ENCODE measurements at regions not wholly inside any gene's neighbourhood (a gene's known extent, or its start where the extent isn't known, plus 50 kb on each side); places are given as distances from the start of the nearest gene placed in this dataset.

GRCh38 chr3:152595975-152596821 is 238.7 kb upstream of the P2RY1 start (continued):
- TF ChIP-seq RERE (CRISPR knock-in tag; IDR thresholded peaks at IDR 0.05; ENCODE audit: borderline replicate concordance) (no peak), UBTF (IDR thresholded peaks at IDR 0.05; ENCODE audit: borderline replicate concordance in 1 of 2, low read depth in 2 of 2, low read length in 2 of 2) (no peak), THAP12 (CRISPR knock-in tag; IDR thresholded peaks at IDR 0.05) (no peak), MAFK (IDR thresholded peaks at IDR 0.05; ENCODE audit: low read length) (no peak), FOXM1 (IDR thresholded peaks at IDR 0.05; ENCODE audit: low read depth) (peak; percentile 69; the same call in 1 of the 2 replicates), FOXM1 (CRISPR knock-in tag; IDR thresholded peaks at IDR 0.05; ENCODE audit: low read depth) (no peak), COPS2 (conservative IDR thresholded peaks at IDR 0.05) (no peak), CEBPZ (IDR thresholded peaks at IDR 0.05; ENCODE audit: borderline replicate concordance, low read depth, low read length) (no peak), FOXP1 (CRISPR knock-in tag; IDR thresholded peaks at IDR 0.05) (no peak), CBFB (CRISPR knock-in tag; IDR thresholded peaks at IDR 0.05) (no peak), ZBTB9 (CRISPR knock-in tag; IDR thresholded peaks at IDR 0.05) (no peak)

All from K562 (cell line).